HG03175 (cell line): ENCODE measurements at regions not wholly inside any gene's neighbourhood (a gene's known extent, or its start where the extent isn't known, plus 50 kb on each side); places are given as distances from the start of the nearest gene placed in this dataset.
"Not testable (repeated sequence)": the region's sequence is repeated elsewhere in the genome, so short reads cannot be mapped to it uniquely, and the experiment has no call there.

ENCODE experiments used
- ATAC-seq: cut with Tn5 transposase; IDR thresholded peaks from one replicate; pipeline ENCODE4 v1.9.1; 2021; ENCODE audit warnings: mild to moderate bottlenecking, moderate library complexity; ENCODE audit not compliant: unreplicated experiment

- ATAC-seq, result no peak
These were observed 692.9 kb downstream of the GBE1 start for GRCh38 chr3:81068546-81068945.

- no peak for ATAC-seq
These were observed 697.5 kb downstream of the GBE1 start for GRCh38 chr3:81063896-81064295.

GRCh38 chr3:81051133-81051532 is 710.3 kb downstream of the GBE1 start:
- ATAC-seq, result not testable (repeated sequence)

- no peak for ATAC-seq
These were observed 713.3 kb downstream of the GBE1 start for GRCh38 chr3:81048058-81048665.

- ATAC-seq, result no peak
These were observed 715.5 kb downstream of the GBE1 start for GRCh38 chr3:81045976-81046375.

- no peak for ATAC-seq
These were observed 716.2 kb downstream of the GBE1 start for GRCh38 chr3:81045246-81045645.

GRCh38 chr3:81043660-81044199 is 717.7 kb downstream of the GBE1 start:
- ATAC-seq, result no peak

GRCh38 chr3:81043009-81043408 is 718.4 kb downstream of the GBE1 start:
- no peak for ATAC-seq

- no peak for ATAC-seq
These were observed 720.1 kb downstream of the GBE1 start for GRCh38 chr3:81041331-81041730.

GRCh38 chr3:81040107-81040506 is 721.3 kb downstream of the GBE1 start:
- no peak for ATAC-seq

GRCh38 chr3:81033684-81034083 is 727.8 kb downstream of the GBE1 start:
- ATAC-seq, result no peak

GRCh38 chr3:81033185-81033584 is 728.3 kb downstream of the GBE1 start:
- no peak for ATAC-seq

GRCh38 chr3:81029861-81030260 is 731.6 kb downstream of the GBE1 start:
- ATAC-seq, result no peak

- ATAC-seq, result no peak
These were observed 734.1 kb downstream of the GBE1 start for GRCh38 chr3:81027344-81027743.

- no peak for ATAC-seq
These were observed 736.9 kb downstream of the GBE1 start for GRCh38 chr3:81024560-81024959.

GRCh38 chr3:81022339-81022738 is 739.1 kb downstream of the GBE1 start:
- ATAC-seq, result no peak

- no peak for ATAC-seq
These were observed 748.1 kb downstream of the GBE1 start for GRCh38 chr3:81013360-81013759.

GRCh38 chr3:81005992-81006391 is 755.5 kb downstream of the GBE1 start:
- no peak for ATAC-seq

GRCh38 chr3:81003817-81004216 is 757.6 kb downstream of the GBE1 start:
- ATAC-seq, result no peak

GRCh38 chr3:81003008-81003645 is 758.3 kb downstream of the GBE1 start:
- no peak for ATAC-seq

- ATAC-seq, result no peak
These were observed 762.0 kb downstream of the GBE1 start for GRCh38 chr3:80999481-80999880.

GRCh38 chr3:80998022-80998421 is 763.4 kb downstream of the GBE1 start:
- no peak for ATAC-seq

- ATAC-seq, result no peak
These were observed 763.8 kb downstream of the GBE1 start for GRCh38 chr3:80997622-80998021.
